SK-N-SH treated with all-trans-retinoic acid at 6 μM for 48 hours (cell line): ENCODE measurements at regions not wholly inside any gene's neighbourhood (a gene's known extent, or its start where the extent isn't known, plus 50 kb on each side); places are given as distances from the start of the nearest gene placed in this dataset.

Experiments
- ATAC-seq: fragments of 200-7000 bp; cut with Tn5 transposase; 3 replicates; pipeline ENCODE4 v1.9.1; 2020; ENCODE audit warnings: mild to moderate bottlenecking, moderate library complexity
- ARNTL ChIP-seq: fragments of 450-650 bp; formaldehyde crosslinking; IDR thresholded peaks from 2 replicates; pipeline ENCODE4 v1.5.0; 2020; ENCODE audit warnings: low read depth, mild to moderate bottlenecking, moderate library complexity, borderline replicate concordance
- BACH2 ChIP-seq: fragments of 250-450 bp; sonication (Bioruptor Pico); IDR thresholded peaks from 2 replicates; pipeline ENCODE4 v1.9.0; 2021; ENCODE audit warnings: mild to moderate bottlenecking, borderline replicate concordance
- CSDC2 ChIP-seq: fragments of 250-450 bp; sonication (Bioruptor Pico); IDR thresholded peaks from 2 replicates; pipeline ENCODE4 v1.5.0; 2020; ENCODE audit warnings: mild to moderate bottlenecking, moderate library complexity
- ESRRG ChIP-seq: fragments of 250-450 bp; sonication (Bioruptor Pico); IDR thresholded peaks from 2 replicates; pipeline ENCODE4 v1.6.1; 2021; ENCODE audit warnings: mild to moderate bottlenecking
- GLIS3 ChIP-seq: fragments of 250-450 bp; sonication (Bioruptor Pico); IDR thresholded peaks from 2 replicates; pipeline ENCODE4 v1.5.0; 2020; ENCODE audit warnings: mild to moderate bottlenecking, moderate library complexity
- ISL1 ChIP-seq: fragments of 250-450 bp; sonication (Bioruptor Pico); IDR thresholded peaks from 2 replicates; pipeline ENCODE4 v2.1.2; 2022; ENCODE audit warnings: mild to moderate bottlenecking, moderate library complexity
- RARB ChIP-seq: fragments of 250-450 bp; sonication (Bioruptor Pico); IDR thresholded peaks from 2 replicates; pipeline ENCODE4 v1.8.0; 2021; ENCODE audit warnings: mild to moderate bottlenecking, moderate library complexity
- SNAI2 ChIP-seq: fragments of 250-450 bp; sonication (Bioruptor Pico); IDR thresholded peaks from 2 replicates; pipeline ENCODE4 v1.5.0; 2020; ENCODE audit warnings: mild to moderate bottlenecking, moderate library complexity
- TOX ChIP-seq: fragments of 250-450 bp; sonication (Bioruptor Pico); IDR thresholded peaks from 2 replicates; pipeline ENCODE4 v1.8.0; 2021; ENCODE audit warnings: mild to moderate bottlenecking, moderate library complexity, borderline replicate concordance
- ZC3H10 ChIP-seq: fragments of 250-450 bp; sonication (Bioruptor Pico); IDR thresholded peaks from 2 replicates; pipeline ENCODE4 v1.5.1; 2021; ENCODE audit warnings: mild to moderate bottlenecking, moderate library complexity
- ZFP3 ChIP-seq: fragments of 250-450 bp; sonication (Bioruptor Pico); IDR thresholded peaks from 2 replicates; pipeline ENCODE4 v1.5.0; 2020; ENCODE audit warnings: mild to moderate bottlenecking, moderate library complexity
- ZFP30 ChIP-seq: fragments of 450-650 bp; formaldehyde crosslinking; IDR thresholded peaks from 2 replicates; pipeline ENCODE4 v1.5.0; 2022; ENCODE audit warnings: mild to moderate bottlenecking, moderate library complexity
- ZNF70 ChIP-seq: fragments of 450-650 bp; formaldehyde crosslinking; IDR thresholded peaks from 2 replicates; pipeline ENCODE4 v1.5.0; 2020; ENCODE audit warnings: mild to moderate bottlenecking, moderate library complexity
- ZNF8 ChIP-seq: fragments of 450-650 bp; formaldehyde crosslinking; IDR thresholded peaks from 2 replicates; pipeline ENCODE4 v1.5.0; 2020; ENCODE audit warnings: mild to moderate bottlenecking, moderate library complexity
- TF ChIP-seq, protein P1 (sequence below): fragments of 250-450 bp; sonication (Bioruptor Pico); IDR thresholded peaks from 2 replicates; pipeline ENCODE4 v1.5.1; 2021; ENCODE audit warnings: mild to moderate bottlenecking, moderate library complexity
- TF ChIP-seq, protein P2 (sequence below): fragments of 250-450 bp; sonication (Bioruptor Pico); IDR thresholded peaks from 2 replicates; pipeline ENCODE4 v1.5.1; 2020; ENCODE audit warnings: low read depth, mild to moderate bottlenecking, moderate library complexity
- TF ChIP-seq, protein P3 (sequence below): fragments of 250-450 bp; sonication (Bioruptor Pico); IDR thresholded peaks from 2 replicates; pipeline ENCODE4 v1.5.0; 2020; ENCODE audit warnings: mild to moderate bottlenecking, moderate library complexity
- TF ChIP-seq, protein P4 (sequence below): fragments of 250-450 bp; sonication (Bioruptor Pico); IDR thresholded peaks from 2 replicates; pipeline ENCODE4 v1.8.0; 2021; ENCODE audit warnings: low read depth, mild to moderate bottlenecking, moderate library complexity, borderline replicate concordance

DNA sequence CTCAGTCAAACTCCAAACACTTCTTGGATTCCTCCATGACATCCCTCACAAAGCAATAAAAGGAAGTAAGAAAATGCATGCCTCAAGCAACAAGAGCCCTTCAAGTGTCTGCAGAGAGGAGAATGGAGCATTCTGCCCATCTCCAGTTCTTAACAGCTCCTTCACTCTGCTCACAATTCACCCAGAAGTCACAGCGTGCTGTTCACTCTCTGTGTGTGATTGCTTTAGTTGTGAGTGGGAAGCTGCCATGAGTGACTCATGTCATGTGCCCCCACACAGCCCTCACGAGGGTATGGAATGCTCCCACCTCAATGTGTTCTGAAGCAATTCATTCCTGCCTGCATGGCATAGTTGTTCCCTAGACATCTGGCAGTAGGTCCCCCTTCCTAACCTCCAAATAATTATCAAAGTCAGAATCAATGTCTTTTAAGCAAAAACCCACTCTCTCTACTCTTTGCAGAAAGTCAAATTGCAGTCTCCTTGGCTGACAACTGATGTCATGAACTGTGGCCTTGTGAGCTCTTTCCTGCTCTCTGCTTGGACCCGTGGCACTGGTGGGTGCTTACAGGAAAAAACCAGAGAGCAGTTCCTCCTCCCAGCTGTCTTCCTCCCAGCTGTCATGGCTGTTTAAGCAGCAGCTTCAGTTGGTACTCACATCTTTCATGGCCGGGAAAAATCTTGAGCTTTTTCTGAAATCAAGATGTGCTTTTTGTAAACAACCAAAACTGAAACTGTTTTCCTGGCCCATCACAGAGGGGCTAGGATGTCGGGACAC is 112.1 kb upstream of the SPON1 start:
- TF ChIP-seq GLIS3 (CRISPR knock-in tag): no peak
- no peak for TF ChIP-seq SNAI2
- no peak for TF ChIP-seq ZFP30 (CRISPR knock-in tag)
- no peak for TF ChIP-seq ZC3H10 (CRISPR knock-in tag)
- TF ChIP-seq, protein P1, sequence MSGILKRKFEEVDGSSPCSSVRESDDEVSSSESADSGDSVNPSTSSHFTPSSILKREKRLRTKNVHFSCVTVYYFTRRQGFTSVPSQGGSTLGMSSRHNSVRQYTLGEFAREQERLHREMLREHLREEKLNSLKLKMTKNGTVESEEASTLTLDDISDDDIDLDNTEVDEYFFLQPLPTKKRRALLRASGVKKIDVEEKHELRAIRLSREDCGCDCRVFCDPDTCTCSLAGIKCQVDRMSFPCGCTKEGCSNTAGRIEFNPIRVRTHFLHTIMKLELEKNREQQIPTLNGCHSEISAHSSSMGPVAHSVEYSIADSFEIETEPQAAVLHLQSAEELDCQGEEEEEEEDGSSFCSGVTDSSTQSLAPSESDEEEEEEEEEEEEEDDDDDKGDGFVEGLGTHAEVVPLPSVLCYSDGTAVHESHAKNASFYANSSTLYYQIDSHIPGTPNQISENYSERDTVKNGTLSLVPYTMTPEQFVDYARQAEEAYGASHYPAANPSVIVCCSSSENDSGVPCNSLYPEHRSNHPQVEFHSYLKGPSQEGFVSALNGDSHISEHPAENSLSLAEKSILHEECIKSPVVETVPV: no peak
- TF ChIP-seq TOX: no peak
- no peak for TF ChIP-seq RARB (CRISPR knock-in tag)
- no peak for TF ChIP-seq ZNF8 (CRISPR knock-in tag)
- TF ChIP-seq BACH2: no peak
- no peak for TF ChIP-seq ESRRG (CRISPR knock-in tag)
- TF ChIP-seq, protein P2, sequence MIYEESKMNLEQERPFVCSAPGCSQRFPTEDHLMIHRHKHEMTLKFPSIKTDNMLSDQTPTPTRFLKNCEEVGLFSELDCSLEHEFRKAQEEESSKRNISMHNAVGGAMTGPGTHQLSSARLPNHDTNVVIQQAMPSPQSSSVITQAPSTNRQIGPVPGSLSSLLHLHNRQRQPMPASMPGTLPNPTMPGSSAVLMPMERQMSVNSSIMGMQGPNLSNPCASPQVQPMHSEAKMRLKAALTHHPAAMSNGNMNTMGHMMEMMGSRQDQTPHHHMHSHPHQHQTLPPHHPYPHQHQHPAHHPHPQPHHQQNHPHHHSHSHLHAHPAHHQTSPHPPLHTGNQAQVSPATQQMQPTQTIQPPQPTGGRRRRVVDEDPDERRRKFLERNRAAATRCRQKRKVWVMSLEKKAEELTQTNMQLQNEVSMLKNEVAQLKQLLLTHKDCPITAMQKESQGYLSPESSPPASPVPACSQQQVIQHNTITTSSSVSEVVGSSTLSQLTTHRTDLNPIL (CRISPR knock-in tag): no peak
- no peak for TF ChIP-seq ARNTL (CRISPR knock-in tag)
- TF ChIP-seq ISL1 (CRISPR knock-in tag): no peak
- ATAC-seq: no peak

DNA sequence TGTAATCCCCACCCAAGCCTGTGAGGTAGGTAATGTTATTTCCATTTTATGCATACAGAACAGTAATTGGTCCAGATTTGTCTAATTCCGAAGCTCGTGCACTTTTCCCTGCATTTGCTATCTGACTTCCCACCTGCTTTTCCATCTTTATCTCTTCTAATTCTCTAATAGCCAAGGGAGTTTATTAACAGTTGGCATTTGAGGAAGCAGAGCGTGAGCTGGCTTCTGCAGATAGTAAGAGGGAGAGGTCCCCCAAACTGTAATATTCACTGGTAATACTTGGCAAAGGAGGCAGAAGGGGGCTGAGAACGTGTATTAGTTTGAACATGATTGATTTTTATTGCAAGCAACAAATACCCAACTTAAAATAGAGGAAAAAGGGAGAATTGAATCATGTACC is 110.8 kb upstream of the SPON1 start:
- TF ChIP-seq ESRRG (CRISPR knock-in tag) (no peak), RARB (CRISPR knock-in tag) (no peak), ISL1 (CRISPR knock-in tag) (no peak), ARNTL (CRISPR knock-in tag) (no peak), ZNF8 (CRISPR knock-in tag) (no peak), ZFP3 (no peak), TOX (no peak), ZNF70 (CRISPR knock-in tag) (no peak), BACH2 (no peak)
- TF ChIP-seq, protein P1: no peak
- TF ChIP-seq, protein P3, sequence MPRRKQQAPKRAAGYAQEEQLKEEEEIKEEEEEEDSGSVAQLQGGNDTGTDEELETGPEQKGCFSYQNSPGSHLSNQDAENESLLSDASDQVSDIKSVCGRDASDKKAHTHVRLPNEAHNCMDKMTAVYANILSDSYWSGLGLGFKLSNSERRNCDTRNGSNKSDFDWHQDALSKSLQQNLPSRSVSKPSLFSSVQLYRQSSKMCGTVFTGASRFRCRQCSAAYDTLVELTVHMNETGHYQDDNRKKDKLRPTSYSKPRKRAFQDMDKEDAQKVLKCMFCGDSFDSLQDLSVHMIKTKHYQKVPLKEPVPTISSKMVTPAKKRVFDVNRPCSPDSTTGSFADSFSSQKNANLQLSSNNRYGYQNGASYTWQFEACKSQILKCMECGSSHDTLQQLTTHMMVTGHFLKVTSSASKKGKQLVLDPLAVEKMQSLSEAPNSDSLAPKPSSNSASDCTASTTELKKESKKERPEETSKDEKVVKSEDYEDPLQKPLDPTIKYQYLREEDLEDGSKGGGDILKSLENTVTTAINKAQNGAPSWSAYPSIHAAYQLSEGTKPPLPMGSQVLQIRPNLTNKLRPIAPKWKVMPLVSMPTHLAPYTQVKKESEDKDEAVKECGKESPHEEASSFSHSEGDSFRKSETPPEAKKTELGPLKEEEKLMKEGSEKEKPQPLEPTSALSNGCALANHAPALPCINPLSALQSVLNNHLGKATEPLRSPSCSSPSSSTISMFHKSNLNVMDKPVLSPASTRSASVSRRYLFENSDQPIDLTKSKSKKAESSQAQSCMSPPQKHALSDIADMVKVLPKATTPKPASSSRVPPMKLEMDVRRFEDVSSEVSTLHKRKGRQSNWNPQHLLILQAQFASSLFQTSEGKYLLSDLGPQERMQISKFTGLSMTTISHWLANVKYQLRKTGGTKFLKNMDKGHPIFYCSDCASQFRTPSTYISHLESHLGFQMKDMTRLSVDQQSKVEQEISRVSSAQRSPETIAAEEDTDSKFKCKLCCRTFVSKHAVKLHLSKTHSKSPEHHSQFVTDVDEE (CRISPR knock-in tag): no peak
- TF ChIP-seq, protein P4, sequence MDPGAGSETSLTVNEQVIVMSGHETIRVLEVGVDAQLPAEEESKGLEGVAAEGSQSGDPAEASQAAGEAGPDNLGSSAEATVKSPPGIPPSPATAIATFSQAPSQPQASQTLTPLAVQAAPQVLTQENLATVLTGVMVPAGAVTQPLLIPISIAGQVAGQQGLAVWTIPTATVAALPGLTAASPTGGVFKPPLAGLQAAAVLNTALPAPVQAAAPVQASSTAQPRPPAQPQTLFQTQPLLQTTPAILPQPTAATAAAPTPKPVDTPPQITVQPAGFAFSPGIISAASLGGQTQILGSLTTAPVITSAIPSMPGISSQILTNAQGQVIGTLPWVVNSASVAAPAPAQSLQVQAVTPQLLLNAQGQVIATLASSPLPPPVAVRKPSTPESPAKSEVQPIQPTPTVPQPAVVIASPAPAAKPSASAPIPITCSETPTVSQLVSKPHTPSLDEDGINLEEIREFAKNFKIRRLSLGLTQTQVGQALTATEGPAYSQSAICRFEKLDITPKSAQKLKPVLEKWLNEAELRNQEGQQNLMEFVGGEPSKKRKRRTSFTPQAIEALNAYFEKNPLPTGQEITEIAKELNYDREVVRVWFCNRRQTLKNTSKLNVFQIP (CRISPR knock-in tag): no peak
- no peak for ATAC-seq

DNA sequence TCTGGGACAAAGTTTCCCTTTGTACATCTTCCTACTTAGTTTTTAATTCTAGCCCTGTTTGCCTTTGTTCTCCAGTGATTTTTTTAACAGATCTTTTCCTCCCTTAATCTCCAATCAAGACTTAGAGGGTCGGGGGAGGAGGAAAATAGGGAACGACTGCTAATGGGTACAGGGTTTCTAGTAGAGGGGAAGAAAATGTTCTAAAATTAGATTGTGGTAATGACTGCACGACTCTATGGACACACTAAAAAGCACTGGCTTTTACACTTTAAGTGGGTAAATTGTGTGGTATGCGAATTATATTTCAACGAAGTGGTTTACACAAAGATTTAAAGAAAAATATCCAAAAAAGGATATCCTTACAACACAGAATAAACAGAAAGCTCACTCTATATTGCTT is 110.0 kb upstream of the SPON1 start:
- TF ChIP-seq ZFP3: no peak
- TF ChIP-seq ZNF70 (CRISPR knock-in tag): no peak
- no peak for TF ChIP-seq CSDC2 (CRISPR knock-in tag)
- TF ChIP-seq BACH2: no peak
- TF ChIP-seq, protein P1: no peak
- no peak for ATAC-seq
